Stimulated activated CD4-positive, alpha-beta T cell treated with anti-CD3 and anti-CD28 coated beads, Interleukin-1b, Interleukin-23, amount 100 ng/mL, for 4 hours (primary cell): ENCODE measurements at regions not wholly inside any gene's neighbourhood (a gene's known extent, or its start where the extent isn't known, plus 50 kb on each side); places are given as distances from the start of the nearest gene placed in this dataset.

ENCODE experiments used
- DNase-seq, 2 donors: peaks; one replicate each; pipeline ENCODE4 v3.0.0-alpha.2; 2020; ENCODE audit warnings: low read depth in 2 of 2

DNA sequence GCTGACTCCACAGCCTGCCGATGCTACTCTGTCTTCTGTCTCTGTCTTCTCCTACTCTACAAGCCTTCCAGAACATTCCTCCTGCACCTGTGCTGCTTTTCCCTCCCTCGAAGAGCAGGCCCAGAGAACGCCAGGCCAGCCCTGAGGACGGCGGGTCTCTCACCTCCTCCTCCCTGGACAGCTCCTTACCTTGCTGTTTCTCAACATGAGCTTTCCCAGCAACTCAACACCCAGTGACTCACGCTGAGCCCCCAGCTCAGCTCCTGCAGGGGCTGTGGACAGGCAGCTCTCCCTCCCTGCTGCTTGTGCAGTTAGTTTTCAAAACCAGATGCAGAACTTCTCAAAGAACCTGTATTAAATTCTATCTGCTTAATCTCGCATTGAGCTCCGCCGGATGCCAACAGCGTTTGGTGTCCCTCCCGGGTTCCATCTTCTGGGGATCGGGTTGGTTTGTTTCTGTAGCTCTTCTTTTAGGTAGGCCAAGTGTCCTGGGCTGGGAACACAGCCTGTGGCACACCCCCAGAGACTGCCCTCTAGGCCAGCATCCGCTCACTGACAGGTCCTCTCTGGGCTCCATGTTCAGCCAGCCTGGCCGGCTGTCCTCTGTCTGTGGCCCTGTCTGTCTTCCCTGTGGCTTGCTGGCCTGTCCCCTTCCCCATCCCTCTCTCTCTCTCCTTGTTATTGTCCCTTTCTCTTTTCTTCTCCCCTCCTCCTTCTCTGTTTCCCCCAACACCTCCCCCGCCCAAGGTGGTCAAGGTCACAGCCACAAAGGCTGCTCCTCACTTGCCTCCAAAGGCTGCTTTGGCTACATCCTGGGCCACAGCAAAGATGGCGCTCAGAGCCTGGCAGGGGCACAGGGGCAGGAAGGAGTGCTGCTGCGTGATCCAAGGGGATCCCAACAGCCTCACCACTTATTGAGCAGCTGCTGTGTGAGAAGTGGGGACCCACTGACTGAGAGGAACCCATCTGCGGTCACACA lies 391.0 kb downstream of the MATN1 start:
- no peak for DNase-seq

DNA sequence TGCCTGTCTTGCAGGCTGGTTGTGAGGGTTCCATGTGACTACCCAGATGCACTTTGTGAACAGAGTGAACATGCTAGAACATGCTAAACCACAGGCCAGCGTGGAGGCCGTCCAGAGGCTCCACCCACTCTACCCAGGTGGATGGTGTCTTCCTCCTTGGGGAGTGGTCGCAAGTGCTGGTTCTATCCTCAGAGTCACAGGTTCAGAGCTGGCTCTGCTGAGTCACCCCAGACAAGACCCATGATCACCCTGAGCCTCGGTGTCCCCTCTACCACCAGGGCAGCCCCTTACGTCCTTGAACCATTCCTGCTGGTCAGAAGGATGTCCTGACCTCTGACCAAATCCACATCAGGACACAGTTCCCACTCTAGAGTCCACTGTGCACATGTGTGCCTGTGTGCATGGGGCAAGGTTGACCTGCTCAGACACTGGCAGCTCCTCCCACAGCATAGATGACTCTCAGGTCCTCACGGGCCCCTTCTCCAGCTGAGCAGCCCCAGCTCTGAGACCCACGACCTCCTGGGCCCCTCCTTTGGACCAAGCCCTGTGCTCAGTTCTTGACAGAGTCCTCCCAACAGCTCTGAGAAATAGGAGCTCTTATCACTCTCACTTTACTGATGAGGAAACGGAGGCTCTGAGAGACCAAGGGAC lies 391.8 kb downstream of the MATN1 start:
- DNase-seq, result no peak

DNA sequence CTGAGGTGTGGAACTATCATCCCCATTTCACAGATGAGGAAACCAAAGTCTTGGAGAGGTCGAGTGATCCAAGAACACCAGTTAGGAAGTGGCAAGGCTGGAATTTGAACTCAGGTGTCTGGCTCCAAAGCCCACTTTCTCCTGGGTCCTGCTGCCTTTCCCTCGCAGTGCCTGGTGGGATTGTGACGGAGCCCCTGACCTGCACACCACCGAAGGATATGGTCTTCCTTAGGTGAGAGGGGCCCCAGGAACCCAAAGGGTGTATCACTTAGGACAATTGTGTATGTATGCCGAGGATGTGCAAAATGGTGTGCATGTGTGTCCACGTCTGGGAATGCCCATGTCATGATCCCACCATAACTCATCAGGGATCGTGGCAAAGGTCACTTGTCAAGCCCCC lies 392.7 kb downstream of the MATN1 start:
- no peak for DNase-seq

DNA sequence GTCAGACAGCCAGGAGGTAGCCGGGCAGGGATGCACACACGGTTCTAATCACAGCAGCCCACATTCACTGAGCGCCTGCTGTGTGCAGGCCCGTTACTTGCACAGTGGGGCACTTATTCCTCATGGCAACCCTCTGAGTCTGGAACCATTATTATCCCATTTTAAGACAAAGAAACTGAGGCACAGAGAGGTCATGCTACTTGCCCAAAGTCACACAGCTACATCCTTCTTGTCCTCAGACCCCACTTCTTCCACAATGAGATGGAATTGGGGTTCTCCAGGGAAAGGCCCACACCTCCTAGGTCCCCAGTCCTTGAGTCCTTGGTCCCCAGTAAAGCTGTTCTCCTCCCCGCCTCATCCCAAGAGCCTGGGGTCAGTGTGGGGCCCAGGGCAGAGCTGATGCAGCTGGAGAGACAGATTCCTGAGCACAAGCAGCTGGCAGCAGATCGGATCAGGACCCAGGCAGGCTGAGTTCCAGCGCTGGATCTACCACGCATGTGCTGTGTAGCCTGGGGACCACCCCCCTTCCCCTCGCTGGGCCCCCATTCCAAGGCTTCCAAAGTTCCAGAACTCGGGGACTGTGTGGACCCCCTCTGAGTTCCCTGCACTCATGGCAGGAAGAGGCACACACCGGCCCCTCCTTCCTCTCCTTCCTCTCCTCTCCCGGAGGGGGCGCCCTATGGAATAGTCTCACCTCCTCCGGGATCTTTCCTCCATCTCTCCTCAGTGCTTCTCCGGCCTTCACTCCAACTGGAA lies 393.4 kb downstream of the MATN1 start:
- DNase-seq, result no peak

DNA sequence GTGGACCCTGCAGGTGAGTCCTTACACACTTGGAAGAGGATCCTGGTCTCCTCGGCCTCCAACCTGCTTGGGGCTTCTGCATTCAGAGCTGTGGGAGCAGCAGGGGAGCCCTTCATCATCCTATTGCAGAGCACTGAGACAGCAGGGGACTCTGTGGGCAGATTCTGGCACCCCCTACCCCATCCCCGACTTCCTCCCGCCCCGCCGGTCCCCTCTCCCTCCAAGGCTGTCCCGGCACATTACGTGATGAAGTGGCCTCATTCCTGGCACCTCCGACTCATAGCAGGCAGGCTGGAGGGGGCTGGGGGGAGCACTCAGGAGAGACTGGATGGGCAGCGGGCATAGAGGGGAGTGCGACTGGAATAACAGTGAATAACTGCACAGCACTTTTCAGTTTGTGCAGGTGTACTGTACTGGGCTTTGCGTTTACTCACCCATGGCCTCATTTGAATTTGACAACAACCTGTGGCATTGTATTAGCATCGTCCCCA lies 394.1 kb downstream of the MATN1 start:
- DNase-seq, result no peak

DNA sequence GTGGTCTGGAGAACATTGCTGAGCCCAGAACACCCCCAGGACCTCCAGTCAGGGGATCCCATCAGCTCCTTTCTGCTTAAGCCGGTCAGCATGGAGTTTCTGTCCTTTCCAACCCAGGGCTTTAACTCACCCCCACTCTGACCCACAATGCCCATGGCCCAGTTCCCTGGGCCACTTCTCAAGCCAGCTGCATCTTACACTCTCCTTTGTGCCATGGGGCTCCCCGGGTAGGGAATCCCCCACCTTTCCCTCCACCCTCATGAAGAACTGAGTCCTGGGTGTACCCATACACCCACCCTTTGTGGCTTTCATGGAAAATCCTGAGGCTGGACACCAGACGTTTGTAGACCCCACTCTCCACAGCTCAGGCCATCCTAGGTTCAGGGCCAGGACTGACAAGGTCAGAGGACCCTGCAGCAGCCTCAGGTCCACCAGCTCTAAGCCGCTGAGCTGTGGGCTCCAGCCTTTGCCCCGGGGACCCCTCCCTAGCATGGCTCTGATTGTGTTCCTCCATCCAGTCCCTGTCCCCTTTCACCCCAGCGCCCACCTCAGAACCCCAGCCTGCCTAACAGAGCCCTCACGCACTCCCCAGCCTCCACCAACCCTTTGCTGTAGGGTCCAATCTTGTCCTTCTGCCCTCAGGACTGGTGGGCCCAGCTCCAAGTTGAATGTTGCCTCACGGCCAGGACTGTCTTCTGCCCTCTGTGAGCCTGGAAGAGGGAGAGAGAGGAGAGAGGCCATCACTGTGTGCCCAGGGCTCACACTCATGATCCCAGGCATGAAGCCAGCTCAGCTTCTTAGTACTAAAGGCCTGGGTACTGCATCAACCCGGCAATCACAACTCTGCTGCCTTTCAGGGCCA lies 394.8 kb downstream of the MATN1 start:
- no peak for DNase-seq

DNA sequence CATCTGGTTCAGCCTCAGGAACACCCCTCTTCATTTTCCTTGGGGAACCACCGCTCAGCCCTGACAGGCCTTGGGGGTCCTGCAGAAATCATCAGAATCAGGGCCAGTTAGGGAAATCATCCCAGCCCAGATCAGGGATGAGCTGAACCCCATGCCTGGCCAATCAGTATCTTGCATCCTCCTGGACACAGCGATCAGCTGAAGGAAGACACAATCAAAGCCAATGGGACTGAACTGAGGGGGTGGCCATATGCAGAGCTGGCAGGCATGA lies 395.4 kb downstream of the MATN1 start:
- DNase-seq, result no peak

DNA sequence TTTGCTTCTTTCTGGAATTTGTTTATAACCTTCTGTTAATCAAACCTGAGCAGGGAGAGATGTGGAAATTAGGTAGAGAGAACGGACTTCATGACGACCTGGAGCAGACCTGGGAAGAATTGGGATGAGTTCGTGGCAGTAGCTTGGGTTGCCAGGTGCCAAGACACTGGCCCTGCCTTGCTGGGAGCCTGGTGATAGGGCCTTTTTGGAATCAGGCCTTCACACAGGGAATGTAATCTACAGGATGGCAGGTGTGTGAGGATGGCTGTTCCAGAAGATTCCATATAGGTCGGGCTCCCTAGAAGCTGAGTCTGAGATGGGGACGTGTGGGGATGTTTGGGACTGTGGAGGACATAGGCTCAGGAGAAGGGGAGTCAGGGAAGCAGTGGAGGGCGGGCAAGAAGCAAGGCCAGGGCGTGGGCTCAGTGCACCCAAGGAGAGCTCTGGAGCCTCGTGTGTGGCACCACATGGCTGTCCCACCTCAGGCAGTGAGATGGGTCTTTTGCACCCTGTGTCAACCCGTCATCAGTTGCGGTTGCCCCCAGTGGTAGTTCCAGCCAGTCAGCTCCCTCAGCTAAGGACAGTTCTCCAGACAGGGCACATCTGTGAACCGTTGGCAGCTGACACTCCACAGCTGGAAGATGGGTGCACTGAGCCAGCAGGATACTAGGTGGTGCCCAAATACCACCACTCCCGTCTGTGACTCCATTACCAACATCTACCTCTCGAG lies 395.9 kb downstream of the MATN1 start:
- DNase-seq, result no peak

DNA sequence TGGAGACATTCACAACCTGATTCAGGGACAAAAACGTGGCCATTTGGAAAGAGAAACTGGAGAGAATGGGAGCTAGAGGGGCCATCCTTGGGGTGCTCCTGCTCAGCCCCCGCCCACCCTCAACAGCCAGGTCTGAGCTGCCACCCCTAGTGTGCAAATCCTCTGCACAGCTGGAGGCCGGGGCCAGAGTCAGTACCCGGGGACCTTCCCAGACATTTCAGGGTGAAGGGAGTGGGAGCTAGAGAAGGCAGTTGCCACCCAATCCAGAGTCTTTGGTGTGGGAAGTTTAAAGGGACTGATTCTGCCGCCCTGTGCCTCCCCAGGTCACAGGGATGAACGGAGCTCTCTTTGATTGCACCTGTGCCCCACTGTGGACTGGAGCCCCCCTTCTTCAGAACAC lies 397.4 kb downstream of the MATN1 start:
- no peak for DNase-seq

DNA sequence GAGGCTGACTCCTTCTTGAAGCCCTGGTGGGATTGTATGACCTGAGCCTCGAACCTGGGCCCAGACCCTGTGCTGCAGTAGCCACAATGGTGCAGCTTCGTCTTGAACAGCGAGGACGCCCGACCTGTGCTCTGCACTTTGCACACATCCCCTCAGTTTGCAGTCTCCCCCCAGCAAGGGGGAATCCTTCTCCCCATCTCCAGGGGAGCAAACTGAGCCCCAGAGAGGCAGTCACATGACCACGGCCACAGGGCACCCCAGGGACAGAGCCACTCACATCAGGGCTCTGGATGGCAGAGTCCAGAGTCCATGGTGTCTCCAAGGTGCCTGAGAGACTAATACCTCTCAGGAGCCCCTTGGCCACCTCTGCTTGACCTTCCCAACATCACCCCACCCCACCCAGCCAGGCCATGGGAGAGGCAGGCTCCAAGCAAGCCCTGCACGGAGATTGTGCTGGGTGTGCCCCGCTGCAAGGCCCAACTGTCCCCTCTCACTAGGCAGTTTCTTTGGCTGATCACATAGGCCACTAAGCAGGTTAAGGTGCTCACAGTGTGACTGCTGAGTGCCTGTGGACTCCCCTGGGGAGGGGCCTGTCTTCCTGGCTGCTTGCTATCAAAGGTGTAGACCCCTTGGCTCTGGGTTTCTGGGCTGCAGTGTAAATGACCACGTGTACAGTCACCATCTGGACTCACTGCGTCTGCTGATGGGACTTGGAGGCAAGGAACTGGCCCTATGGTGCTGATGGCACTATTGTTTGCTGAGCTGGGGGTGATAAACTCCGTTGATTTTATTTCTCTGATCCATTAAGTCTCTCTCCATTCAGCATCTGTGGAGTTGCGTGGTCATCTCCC lies 398.1 kb downstream of the MATN1 start:
- DNase-seq, result no peak

DNA sequence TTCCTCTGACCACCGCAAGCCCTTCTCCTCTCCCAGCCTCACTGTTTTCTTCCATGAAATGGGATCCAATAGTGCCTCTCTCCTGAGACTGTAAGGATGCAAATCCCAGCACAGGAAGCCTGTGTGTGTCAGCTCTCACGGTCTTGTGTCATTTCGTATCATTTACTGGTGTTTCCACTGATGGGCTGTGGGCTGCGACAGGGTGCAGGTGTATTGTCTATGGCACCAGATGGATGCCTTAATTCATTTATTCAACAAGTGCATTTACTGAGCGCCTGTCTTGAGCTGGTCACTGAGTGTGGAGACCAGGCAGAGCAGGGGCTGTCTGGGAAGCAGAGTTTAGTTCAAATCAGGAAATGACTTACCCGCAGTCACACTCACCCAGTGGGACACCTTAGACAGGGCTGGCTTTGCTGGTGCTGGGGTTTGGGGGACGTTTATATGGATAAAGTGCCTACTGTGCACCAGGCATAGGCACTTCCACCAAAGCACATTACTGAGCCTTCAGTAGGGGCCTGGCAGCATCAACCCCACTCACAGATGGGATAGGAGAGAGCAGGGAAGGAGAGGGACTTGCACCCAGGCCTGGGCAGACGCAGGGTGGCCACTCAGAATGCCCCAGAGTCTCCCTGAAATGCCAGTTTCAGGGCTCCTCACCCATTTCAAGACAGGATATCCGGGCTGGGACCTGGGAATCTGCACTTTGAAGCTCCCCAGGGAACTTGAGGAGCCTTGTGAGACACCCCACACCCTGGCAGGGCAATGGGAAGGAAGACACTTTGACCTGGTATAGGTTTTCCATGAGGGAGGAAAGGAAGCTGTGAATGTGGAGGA lies 398.9 kb downstream of the MATN1 start:
- no peak for DNase-seq

DNA sequence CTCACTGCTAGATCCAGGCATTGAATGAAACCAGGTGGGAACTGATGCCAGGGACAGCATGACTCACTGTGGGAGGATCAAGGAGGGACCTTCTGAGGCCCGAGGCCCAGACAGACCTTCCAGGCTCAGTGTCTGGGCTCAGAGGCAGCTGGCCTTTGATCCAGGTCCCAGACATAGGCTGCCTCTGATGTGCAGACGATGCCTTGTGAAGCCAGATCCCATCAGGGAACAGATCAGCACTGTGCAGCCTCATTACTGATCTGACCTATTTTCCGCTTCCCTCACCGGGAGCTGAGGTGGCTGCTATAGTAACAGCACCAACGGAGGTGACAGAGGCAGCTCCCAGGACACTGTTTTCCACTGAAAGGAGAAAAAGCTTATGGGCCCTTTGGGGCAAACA lies 399.5 kb downstream of the MATN1 start:
- no peak for DNase-seq

DNA sequence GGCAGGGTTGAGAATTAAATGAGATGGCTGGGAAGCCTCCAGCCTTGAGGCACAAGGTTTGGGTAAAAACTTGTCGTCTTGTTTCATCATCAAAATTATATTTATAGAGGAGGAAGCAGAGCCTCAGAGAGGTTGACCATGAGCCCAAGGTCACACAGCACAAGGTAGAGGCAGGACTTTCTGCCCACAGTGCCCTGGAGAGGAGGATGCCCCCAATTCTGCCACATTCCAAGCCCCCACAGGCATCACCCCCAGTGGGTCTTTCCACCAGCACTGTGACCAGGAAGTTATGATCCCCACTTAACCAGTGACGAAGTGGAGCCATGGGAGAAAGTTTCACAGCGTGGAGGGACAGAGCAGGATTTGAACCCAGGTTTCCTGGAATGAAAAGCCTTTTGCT lies 400.0 kb downstream of the MATN1 start:
- DNase-seq, result no peak

DNA sequence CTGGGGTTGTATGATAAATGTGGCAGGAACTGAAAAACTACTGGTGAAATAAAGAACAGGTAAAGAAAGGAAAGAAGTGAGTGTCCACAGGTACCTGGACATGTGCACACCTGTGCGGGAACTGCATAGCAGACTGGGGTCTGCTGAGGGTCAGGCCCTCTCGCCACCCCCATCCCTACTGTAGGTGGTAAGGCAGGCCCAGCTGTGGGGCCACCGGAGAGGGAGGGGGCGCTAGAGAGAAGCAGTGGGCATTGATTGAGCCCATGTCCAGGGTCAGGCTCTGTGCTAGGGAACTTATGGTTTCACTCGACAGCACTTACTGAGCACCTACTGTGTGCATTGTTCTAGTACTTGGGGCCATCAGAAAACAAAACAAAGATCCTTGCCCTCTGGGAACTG lies 400.5 kb downstream of the MATN1 start:
- no peak for DNase-seq

DNA sequence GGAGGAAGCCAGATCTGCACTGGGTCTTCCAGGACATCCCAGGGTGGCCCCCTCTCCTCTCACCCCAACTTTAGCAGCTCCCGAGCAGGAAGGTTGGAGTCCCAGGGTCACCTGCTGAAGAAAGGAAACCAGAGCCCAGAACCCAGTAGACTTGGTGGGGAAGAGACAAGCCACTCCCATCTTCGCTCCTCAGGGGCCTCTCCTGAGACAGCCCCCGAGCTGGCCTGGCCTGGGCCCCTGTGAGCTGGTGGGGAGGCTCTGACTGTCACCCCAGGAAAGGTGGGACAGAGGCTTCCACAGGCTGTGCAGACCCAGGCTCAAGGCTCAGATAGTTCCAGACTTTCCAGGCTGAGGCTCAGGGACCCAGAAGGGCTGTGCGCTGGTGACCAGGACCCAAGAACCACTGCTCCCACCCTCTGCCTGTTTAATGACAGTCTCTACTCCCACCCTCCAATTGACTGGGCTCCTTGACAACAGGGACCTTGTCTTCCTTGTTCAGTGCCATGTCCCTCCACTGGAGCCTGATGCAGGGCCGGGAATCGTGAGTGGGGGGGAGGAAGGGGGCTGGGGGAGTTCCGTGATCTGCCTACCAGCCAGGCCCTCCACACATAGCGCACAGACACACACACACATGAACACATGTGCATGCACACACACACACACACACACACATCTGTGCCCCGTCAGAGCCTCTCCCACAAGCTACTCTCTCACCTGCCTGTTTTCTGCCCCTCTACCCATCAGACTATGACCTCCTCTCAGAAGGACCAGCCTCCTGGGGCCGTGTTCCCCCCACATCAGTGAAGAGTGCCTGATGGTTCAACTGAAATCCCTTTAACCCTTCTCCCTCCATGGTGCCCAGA lies 401.2 kb downstream of the MATN1 start:
- DNase-seq, result no peak

DNA sequence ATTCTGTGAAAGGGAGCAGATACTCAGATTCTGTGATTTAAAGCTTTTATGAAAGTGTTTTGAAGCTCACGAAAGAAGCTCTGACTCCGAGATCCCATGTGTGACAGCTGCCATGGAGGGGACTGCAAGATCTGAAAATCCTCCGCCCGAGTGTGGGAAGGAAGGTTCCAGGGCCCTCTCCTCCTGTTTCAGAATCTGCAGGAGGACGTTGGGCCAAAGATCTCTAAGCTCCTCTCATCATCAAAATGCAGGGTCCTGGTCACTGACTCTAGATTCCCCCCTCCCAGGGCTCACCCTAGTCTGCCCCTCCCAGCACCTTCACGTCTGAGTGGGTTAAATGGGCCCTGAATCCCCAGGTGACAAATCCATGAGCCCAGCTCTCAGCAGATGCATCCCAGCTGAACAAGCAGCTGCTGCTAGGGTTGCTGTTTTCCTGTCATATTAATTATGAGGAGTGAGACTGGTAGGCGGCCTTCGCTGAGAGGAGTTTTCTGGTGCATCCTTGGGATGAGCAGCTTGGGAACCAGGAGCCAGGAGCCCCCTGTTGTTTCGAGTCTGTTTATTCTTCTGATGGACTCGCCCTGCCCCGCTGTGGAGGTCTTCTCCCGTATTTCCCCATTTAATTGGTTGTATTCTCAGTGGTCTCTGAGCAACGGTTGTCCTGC lies 402.0 kb downstream of the MATN1 start:
- DNase-seq, result no peak

DNA sequence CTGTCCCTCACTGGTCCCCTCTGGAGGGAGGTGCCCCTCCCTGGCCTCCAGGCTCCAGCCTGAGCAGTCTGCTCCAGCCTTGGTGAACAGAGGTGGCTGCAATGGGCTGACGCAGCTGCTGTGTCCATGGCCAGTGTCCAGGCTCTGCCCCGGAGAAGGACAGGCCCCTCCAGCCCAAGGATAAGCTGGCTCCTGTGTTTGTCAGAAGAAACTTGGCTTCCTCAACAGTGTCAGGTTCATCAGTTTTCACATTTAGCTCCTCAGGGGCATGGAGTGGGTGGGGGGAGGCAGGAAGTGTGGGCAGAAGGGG lies 402.8 kb downstream of the MATN1 start:
- no peak for DNase-seq
